ENCODE measurements at regions not wholly inside any gene's neighbourhood (a gene's known extent, or its start where the extent isn't known, plus 50 kb on each side); places are given as distances from the start of the nearest gene placed in this dataset.
"Not testable (repeated sequence)": the region's sequence is repeated elsewhere in the genome, so short reads cannot be mapped to it uniquely, and the experiment has no call there.

- not testable (repeated sequence) for DNase-seq (ENCODE audit: low spot score); H3K4me3 ChIP-seq
Measured at GRCh38 chr1:149674921-149675320, 91.3 kb downstream of the PPIAL4C start.

DNA sequence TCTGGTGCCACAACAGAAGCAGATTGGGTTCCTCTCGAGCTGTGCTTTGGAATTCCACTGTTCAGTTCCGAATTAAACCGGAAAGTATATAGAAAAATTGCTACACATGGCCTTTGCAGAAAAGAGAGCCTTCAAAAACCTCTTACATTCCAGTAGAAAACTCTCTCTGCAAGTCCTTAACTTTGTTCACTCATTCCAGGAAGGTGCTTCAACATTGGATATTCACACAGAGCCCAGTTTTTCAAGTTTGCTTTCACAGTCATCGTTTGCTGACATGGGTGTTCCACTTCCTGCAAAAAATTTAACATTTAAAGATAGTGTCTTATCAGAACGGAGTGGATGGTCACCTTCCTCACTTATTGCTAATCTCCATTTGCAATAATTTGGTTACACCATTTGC lies 93.7 kb downstream of the PPIAL4C start:
- H3K9me3 ChIP-seq; H3K27me3 ChIP-seq; H3K4me3 ChIP-seq; DNase-seq (ENCODE audit: low spot score); H3K27ac ChIP-seq; H3K36me3 ChIP-seq; H3K4me1 ChIP-seq: not testable (repeated sequence)

More at GRCh38 chr1:149674921-149675320, 91.3 kb downstream of the PPIAL4C start:
- not testable (repeated sequence) for H3K27me3 ChIP-seq, H3K4me1 ChIP-seq, H3K27ac ChIP-seq, H3K36me3 ChIP-seq, H3K9me3 ChIP-seq

GRCh38 chr1:149686593-149687238 lies 95.8 kb upstream of the FCGR1A start:
- H3K4me1 ChIP-seq; H3K27me3 ChIP-seq; H3K36me3 ChIP-seq; H3K4me3 ChIP-seq; DNase-seq (ENCODE audit: low spot score); H3K27ac ChIP-seq; H3K9me3 ChIP-seq: not testable (repeated sequence)

- H3K4me3 ChIP-seq; H3K27me3 ChIP-seq; H3K36me3 ChIP-seq; H3K27ac ChIP-seq; H3K4me1 ChIP-seq; DNase-seq (ENCODE audit: low spot score); H3K9me3 ChIP-seq: not testable (repeated sequence)
Measured at GRCh38 chr1:149691399-149691798, 91.1 kb upstream of the FCGR1A start.

GRCh38 chr1:149692804-149693539 lies 89.5 kb upstream of the FCGR1A start:
- H3K27ac ChIP-seq; H3K27me3 ChIP-seq; H3K4me3 ChIP-seq; H3K4me1 ChIP-seq; H3K9me3 ChIP-seq; DNase-seq (ENCODE audit: low spot score); H3K36me3 ChIP-seq: not testable (repeated sequence)

GRCh38 chr1:149695066-149695465 lies 87.4 kb upstream of the FCGR1A start:
- DNase-seq (ENCODE audit: low spot score); H3K27ac ChIP-seq; H3K9me3 ChIP-seq: not testable (repeated sequence)

GRCh38 chr1:149700220-149700619 lies 82.3 kb upstream of the FCGR1A start:
- H3K27ac ChIP-seq; H3K27me3 ChIP-seq; H3K4me1 ChIP-seq; DNase-seq (ENCODE audit: low spot score); H3K36me3 ChIP-seq; H3K4me3 ChIP-seq; H3K9me3 ChIP-seq: not testable (repeated sequence)

More at GRCh38 chr1:149695066-149695465, 87.4 kb upstream of the FCGR1A start:
- H3K4me1 ChIP-seq, H3K36me3 ChIP-seq, H3K27me3 ChIP-seq, H3K4me3 ChIP-seq: not testable (repeated sequence)

GRCh38 chr1:149700677-149701567 lies 81.6 kb upstream of the FCGR1A start:
- not testable (repeated sequence) for DNase-seq (ENCODE audit: low spot score); H3K9me3 ChIP-seq; H3K4me1 ChIP-seq; H3K27ac ChIP-seq; H3K4me3 ChIP-seq; H3K36me3 ChIP-seq; H3K27me3 ChIP-seq

- not testable (repeated sequence) for H3K4me1 ChIP-seq; H3K9me3 ChIP-seq; H3K36me3 ChIP-seq; DNase-seq (ENCODE audit: low spot score); H3K27me3 ChIP-seq; H3K27ac ChIP-seq
- H3K4me3 ChIP-seq = peak overlapping the region in 1 of 2 donors; percentile 33
Measured at GRCh38 chr1:149708192-149708853, 74.2 kb upstream of the FCGR1A start.

GRCh38 chr1:149711651-149712050 lies 70.8 kb upstream of the FCGR1A start:
- not testable (repeated sequence) for H3K27ac ChIP-seq; DNase-seq (ENCODE audit: low spot score); H3K4me3 ChIP-seq; H3K4me1 ChIP-seq; H3K36me3 ChIP-seq; H3K9me3 ChIP-seq; H3K27me3 ChIP-seq

DNA sequence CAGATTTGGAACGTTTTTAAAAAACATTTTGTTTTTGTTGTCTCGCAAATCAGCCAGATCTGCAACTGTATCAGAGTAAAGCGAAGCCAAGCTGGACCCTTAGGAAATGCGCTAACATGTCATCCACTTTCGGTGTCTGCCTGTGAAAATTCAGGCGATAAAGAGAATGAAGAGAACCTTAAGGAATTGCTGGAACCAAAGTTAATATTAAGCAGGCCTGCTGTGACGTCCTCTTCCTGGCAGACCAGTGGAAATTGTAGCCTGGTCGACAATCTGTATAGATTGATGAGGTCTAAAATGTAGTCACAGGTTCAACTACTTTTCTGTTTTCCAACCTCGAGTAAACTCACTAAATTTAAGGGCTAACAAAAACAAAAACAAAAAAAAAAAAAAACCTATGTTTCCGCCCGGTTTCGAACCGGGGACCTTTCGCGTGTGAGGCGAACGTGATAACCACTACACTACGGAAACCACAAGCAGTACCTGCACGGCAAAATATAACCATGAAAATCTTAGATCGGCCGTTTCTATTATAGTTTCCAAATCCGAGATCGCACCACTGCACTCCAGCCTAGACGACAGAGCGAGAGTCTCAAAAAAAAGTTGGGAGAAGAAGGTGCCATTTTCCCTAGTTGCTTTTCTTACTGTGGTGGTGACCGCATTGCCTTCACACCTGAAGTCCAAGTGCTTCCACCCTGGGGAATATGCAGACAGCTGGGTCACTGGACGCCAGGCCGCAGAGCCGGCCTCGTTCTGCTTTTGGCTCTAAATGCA lies 70.2 kb upstream of the FCGR1A start:
- not testable (repeated sequence) for H3K36me3 ChIP-seq; H3K4me1 ChIP-seq; H3K27me3 ChIP-seq; H3K27ac ChIP-seq; DNase-seq (ENCODE audit: low spot score); H3K9me3 ChIP-seq; H3K4me3 ChIP-seq

- H3K27ac ChIP-seq; H3K4me1 ChIP-seq; H3K9me3 ChIP-seq; H3K36me3 ChIP-seq; H3K4me3 ChIP-seq; H3K27me3 ChIP-seq; DNase-seq (ENCODE audit: low spot score): not testable (repeated sequence)
Measured at GRCh38 chr1:149713513-149713912, 69.0 kb upstream of the FCGR1A start.

GRCh38 chr1:149713952-149714351 lies 68.5 kb upstream of the FCGR1A start:
- H3K4me3 ChIP-seq; H3K36me3 ChIP-seq; H3K27me3 ChIP-seq; DNase-seq (ENCODE audit: low spot score); H3K27ac ChIP-seq; H3K9me3 ChIP-seq; H3K4me1 ChIP-seq: not testable (repeated sequence)
